Right hindlimb (tissue), 1 donor: ENCODE measurements at regions not wholly inside any gene's neighbourhood (a gene's known extent, or its start where the extent isn't known, plus 50 kb on each side); places are given as distances from the start of the nearest gene placed in this dataset.
A peak's percentile ranks its signal among the peaks of the same experiment; 100 is the strongest.

Experiments
- DNase-seq: peaks from one replicate; pipeline ENCODE4 v3.0.0-alpha.2; 2018

DNA sequence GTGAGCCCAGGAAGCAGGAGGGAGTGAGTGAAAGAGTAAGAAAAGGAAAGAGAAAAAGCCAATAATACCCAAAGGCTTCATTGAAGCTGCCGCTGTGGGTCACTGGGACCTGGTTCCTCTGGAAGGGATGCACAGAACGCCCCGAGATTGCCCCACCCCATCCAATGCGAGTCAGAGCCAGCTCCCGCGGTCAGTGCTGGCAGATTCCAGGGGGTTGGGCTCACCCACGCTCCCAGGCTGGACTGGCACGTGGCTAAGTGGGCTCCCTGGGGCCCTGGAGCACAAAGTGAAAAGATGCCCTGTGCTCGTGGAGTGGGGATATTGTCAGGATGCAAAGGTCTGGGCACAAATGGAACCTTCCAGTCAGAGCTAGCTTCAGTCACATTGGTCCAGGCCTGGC is 117.0 kb downstream of the OAT start:
- DNase-seq, result no peak

GRCh38 chr10:124300735-124301134 is 118.0 kb downstream of the OAT start:
- no peak for DNase-seq

DNA sequence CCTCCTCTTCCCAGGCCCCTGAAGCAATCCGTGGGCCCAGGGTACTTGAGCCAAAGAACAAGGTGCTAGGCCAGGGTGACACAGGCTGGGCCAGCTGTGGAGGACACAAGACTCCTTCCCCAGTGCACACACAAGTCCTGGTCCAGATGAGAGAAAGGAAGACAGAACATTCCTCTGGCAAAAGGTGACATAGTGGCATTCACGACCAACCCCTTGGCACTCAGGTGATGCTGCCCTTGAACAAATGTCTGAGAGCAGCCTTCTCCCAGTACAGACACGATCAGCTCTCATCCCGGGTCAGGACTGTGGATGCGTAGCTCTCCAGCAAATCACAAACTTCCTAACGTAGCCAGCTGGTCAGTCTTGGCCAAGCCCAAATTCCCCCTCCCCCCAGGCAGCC is 118.5 kb downstream of the OAT start:
- no peak for DNase-seq

DNA sequence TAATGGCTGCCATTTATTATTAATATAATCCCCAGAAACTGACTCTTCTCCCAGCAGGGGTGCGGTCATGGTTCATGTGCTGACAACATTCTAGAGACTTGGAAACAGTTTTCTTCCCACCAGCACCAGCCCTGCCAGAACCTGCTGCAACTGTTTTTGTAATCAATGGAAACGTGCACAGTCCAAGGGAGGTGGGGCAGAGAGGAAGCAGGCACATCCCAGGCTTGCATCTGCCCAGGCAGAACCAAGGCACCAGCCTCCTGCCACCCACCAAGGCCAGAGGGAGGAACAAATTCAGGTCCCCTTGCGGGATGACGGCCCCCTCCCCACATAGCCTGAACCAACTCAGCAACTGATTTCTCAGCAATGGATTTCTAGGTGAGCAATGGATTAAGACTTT is 119.0 kb downstream of the OAT start:
- DNase-seq, result peak; percentile 69

DNA sequence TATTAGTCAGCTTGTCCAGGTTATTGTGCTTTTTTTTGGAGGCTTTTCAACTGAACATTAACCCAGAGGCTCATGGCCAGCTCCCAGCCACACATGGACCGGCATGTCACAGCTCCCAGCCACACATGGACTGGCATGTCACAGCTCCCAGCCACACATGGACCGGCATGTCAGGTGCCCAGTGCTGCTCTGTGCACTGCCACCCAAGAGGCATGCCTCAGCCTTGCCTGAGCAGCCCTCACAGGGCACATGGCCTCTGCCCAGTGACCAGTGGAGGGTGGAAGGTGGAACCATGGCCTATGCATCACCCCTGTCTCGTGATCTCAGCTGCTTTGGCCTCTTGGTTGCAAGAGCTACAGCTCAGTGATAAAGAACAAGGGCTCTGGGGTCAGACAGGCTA is 119.8 kb downstream of the OAT start:
- DNase-seq, result no peak

GRCh38 chr10:124296813-124297788 is 121.6 kb downstream of the OAT start:
- DNase-seq, result no peak

DNA sequence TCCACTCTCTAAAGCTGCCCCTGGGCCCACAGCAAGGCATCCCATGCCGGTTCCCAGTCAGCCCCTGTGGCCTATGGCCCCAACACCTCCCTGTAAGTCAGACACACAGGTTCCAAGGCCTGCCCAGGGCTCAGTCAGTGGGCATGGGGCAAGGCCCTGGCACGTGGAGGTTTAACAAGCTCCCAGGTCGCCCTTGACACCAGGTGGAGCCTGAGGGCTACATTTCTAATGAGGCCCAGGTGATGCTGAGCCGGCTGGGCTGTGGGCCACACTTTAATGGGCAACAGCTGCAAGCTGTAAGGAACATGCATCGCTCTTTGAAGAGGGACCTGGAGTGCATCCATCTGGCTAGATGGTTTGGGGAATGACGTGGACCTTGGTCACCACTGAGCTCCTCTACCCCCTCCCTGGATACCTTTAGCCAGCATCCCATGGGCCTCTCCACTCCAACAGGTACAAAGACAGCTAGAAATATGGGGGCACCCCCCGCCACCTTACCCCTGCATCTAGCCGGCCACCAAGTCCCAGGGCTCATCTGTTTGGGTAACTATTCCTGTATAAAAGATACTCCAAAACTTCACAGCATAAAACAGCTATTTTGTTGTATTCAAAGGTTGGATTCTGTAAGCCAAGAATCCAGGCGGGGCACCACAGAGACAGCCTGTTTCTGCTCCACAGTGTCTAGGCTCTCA is 122.5 kb downstream of the OAT start:
- DNase-seq, result peak; percentile 83

DNA sequence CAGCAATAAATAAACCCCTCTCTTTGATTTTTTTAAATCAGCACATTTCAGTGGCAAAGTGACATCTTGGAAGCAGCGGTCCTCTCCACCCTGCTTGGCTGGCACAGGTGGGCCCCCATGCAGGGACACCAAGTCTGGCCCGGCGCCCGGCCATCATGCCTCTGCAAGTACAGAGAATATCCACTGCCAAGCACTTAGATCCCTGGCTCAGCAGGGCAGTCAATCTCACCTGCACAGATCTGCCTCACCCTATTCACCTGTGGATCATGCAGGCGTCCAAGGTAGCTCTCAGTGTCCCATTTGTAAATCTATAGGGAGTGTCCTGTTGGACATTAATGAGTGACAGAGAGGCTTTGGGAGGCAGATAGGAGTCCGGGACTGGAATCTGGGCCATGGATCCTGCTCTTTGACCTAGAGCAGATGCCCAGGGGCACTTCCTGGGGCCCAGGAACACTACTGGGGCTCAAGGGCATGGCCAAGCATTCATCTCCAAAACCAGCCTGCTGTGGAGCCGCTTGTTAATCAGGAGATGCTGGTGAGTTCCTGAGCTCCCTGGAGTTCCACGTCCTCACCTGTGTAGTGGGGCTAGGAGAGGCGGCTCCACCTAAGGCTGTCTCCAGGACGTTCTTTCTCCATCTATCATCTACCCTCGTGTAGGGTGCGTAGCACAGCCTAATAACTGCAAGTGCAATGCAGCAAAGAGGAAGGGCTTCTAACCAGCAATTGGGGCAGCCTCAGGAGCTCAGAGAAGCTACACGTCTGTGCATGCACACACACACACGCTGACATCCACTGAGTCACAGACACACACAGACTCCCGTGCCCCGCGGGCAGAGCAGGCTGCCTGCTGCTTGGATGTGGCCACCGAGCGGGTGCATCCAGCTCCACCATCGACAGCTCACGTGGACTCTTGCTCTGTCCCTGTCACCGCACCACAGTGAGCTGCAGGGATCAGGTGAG is 123.6 kb downstream of the OAT start:
- DNase-seq, result no peak

DNA sequence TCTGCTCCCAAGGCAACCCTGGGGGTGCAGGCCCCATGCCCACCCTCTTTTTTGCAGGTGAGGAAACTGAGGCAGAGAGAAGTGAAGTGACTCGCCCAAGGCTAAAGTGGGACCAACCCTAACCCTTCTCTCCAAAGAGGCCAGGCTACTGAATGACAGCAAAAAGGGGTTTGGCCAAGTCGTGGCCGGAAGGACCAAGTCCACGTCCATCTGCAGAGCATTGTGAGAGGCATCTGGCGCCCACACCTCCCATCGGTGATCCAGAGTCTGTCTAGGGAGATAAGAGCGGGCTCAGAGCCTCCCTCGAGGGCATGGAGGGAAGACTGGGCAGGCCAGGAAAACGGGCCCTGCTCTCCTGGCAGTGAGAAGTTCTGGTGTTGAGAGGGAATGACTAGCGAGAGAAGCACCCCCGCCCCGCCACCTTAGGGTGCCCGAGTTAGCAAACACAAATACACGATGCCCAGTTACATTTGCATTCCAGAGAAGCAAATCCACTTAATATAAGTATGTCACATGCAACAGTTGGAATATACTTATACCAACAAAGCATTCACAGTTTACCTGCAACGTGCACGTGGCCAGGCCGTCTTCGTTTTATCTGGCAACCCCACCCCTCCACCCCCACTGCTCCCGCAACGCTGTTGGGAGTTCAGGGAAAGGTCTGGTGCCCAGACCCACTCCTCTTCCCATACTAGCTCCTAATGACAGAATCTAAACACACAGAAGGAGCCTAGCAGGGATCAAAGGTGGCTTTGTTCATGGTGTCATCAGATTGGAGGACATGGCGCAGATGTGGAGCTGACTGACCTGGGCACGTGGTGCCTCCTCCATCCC is 124.9 kb downstream of the OAT start:
- DNase-seq, result no peak

GRCh38 chr10:124292911-124293615 is 125.7 kb downstream of the OAT start:
- DNase-seq, result no peak

GRCh38 chr10:124291001-124291701 is 127.6 kb downstream of the OAT start:
- DNase-seq, result no peak

GRCh38 chr10:124289851-124290795 is 128.6 kb downstream of the OAT start:
- DNase-seq, result no peak

GRCh38 chr10:124288928-124289850 is 129.5 kb downstream of the OAT start:
- no peak for DNase-seq

DNA sequence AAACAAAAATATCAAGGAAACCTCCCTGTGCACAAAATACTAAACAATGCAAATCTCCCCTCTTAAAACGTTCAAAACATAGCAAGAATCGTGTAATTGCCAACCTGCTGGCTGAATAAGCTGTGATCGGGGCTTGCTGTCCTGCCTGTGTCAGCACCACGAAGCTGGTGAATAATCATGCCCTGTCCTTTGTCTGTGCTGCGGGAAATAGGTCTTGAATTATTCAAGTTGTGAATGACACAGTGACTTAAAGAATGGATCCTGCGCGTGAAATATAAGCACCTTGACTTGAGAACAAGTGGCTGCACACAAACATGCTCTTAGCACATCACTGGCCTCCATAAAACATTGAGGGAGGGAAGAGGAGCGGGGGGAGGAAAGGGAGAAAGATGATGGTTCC is 130.2 kb downstream of the OAT start:
- DNase-seq, result no peak

GRCh38 chr10:124287791-124288190 is 130.9 kb downstream of the OAT start:
- DNase-seq, result peak; percentile 8

- DNase-seq, result peak; percentile 7
Observed at GRCh38 chr10:124287071-124287685, 131.5 kb downstream of the OAT start.

DNA sequence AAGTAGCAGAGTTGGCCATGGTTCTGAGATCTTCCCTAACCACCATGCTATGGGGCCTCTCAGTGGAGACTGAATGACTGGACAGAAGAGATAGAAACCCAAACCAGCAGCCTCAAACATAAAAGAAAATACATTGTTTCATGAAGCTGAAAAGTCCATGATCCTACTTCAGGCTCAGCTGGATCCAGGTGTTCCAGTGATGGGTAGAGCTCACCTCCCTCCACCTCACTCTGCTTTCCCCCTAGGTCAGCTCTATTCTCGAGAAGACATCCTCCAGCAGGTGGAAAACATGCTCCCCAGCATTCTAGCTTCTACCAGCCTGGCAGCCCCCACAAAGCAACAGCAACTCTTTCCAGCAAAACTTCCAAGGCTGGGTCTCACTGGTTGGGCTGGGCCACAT is 132.1 kb downstream of the OAT start:
- DNase-seq, result no peak
